ENCODE measurements at regions not wholly inside any gene's neighbourhood (a gene's known extent, or its start where the extent isn't known, plus 50 kb on each side); places are given as distances from the start of the nearest gene placed in this dataset.

DNA sequence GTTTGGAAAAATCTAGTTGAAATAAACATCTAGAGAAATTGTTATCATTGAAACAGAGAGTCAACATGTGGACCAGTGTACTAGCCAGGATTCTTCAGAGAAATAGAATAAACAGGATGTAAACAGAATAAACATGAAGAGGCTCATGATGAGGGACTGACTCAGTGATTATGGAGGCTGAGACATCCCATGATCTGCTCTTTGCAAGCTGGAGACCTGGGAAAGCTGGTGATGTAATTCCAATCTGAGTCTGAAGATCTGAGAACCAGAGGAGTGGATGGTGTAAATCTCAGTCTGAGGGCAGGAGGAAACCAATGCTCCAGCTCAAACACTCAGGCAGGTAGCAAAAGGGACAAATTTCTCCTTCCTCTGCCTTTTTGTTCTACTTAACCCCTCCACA, 62.9 kb upstream of the FAM180A start:
- Histone ChIP-seq H3K4me3 (no peak overlapping the region), H3K27ac (no peak overlapping the region), H3K27me3 (no peaks in the 10 kb centered on the region), H3K36me3 (no peaks in the 10 kb centered on the region), H3K9me3 (no peaks in the 10 kb centered on the region), H3K4me1 (peaks cover 0 to 15% (median 6%) of the 10 kb centered on the region in 4 donors)
- intact Hi-C loops (cut with DNase I; ENCODE audit: low total_unique reads), result no loop called here
- DNase-seq, result no peak
- TF ChIP-seq, protein P1, sequence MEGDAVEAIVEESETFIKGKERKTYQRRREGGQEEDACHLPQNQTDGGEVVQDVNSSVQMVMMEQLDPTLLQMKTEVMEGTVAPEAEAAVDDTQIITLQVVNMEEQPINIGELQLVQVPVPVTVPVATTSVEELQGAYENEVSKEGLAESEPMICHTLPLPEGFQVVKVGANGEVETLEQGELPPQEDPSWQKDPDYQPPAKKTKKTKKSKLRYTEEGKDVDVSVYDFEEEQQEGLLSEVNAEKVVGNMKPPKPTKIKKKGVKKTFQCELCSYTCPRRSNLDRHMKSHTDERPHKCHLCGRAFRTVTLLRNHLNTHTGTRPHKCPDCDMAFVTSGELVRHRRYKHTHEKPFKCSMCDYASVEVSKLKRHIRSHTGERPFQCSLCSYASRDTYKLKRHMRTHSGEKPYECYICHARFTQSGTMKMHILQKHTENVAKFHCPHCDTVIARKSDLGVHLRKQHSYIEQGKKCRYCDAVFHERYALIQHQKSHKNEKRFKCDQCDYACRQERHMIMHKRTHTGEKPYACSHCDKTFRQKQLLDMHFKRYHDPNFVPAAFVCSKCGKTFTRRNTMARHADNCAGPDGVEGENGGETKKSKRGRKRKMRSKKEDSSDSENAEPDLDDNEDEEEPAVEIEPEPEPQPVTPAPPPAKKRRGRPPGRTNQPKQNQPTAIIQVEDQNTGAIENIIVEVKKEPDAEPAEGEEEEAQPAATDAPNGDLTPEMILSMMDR (IDR thresholded peaks at IDR 0.05), result no peak

DNA sequence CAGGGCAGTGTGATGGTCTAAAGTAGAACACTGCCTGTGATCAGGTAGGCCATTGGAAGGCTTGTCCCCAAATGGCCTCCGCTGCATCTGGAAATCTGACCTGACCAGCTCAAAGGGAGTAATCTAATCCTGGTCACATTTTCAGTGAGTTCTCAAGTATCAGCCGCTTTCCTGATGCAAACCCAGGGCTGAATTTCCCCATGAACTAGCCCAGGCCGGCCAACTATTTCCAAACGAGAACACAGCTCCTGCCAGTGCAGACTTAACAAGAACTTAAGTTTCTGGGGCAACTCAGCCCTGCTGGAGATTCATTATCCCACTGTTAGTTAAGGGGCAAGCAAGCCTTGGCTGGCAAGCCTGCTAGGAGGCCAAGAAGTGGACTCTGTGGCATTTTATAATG, 59.6 kb upstream of the FAM180A start:
- TF ChIP-seq, protein P1 (IDR thresholded peaks at IDR 0.05), result no peak
- DNase-seq, result peak in 1 of 2 donors; percentile 53
- peak overlapping the region in 1 of 2 donors; percentile 36 for H3K27ac ChIP-seq

DNA sequence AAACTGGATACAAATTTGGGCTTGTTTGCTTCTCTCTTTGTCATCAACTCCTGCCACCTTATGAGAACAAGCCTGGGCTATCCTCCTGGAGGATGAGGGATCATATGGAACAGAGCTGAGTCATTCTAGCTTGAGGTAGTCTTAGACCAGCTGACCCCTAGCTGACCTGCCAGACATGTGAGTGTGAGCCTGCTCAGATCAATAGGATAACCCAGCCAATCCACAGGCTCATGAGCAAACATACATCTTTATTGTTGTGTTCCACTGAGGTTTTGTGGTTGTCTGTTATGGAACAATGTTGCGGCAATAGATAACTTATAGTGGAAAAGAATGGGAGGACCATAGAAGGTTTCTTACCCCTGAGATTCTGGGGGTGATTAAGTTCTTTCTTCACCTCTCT, 54.5 kb upstream of the FAM180A start:
- intact Hi-C loops (cut with DNase I; ENCODE audit: low total_unique reads), result loop anchor here (5.0 kb wide), 1 partner anchor 204 kb away; no protein-coding TSS in a partner anchor
- no peak for DNase-seq
- Histone ChIP-seq H3K27me3 (no peaks in the 10 kb centered on the region), H3K4me1 (peaks cover 0 to 15% (median 0%) of the 10 kb centered on the region in 4 donors), H3K9me3 (no peaks in the 10 kb centered on the region), H3K27ac (no peak overlapping the region), H3K36me3 (no peaks in the 10 kb centered on the region), H3K4me3 (no peak overlapping the region)
- TF ChIP-seq, protein P1 (IDR thresholded peaks at IDR 0.05), result no peak

More for the DNA sequence above, 59.6 kb upstream of the FAM180A start:
- intact Hi-C loops (cut with DNase I; ENCODE audit: low total_unique reads), result no loop called here
- no peaks in the 10 kb centered on the region for H3K27me3 ChIP-seq
- no peaks in the 10 kb centered on the region for H3K9me3 ChIP-seq
- H3K36me3 ChIP-seq, result no peaks in the 10 kb centered on the region
- H3K4me1 ChIP-seq, result peaks cover 0 to 15% (median 6%) of the 10 kb centered on the region in 4 donors
- H3K4me3 ChIP-seq, result no peak overlapping the region

DNA sequence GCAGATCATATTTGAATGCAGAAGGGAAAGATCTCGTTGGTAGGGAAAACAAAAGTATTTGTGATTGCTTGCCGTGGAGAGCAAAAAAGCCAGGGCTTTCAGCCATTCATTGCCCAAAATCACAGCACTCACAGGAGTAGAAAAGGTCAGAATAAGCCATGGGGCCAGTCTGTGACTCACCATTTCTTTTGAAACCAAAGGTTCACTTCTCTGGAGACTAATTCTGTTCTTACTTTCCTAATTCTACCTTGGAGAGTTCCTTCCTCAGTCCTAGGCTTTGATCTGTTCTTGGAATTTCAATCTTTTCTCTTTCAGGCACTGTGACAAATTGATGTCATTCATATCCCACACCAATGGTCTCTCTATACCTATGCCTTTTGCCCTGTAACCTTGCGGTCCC, 54.1 kb upstream of the FAM180A start:
- H3K36me3 ChIP-seq, result no peaks in the 10 kb centered on the region
- no peak overlapping the region for H3K4me3 ChIP-seq
- H3K4me1 ChIP-seq, result peaks cover 0 to 14% (median 0%) of the 10 kb centered on the region in 4 donors
- H3K9me3 ChIP-seq, result no peaks in the 10 kb centered on the region
- TF ChIP-seq, protein P1 (IDR thresholded peaks at IDR 0.05), result no peak
- intact Hi-C loops (cut with DNase I; ENCODE audit: low total_unique reads), result loop anchor here (5.0 kb wide), 1 partner anchor 205 kb away; no protein-coding TSS in a partner anchor
- no peaks in the 10 kb centered on the region for H3K27me3 ChIP-seq
- DNase-seq, result no peak
- H3K27ac ChIP-seq, result no peak overlapping the region

DNA sequence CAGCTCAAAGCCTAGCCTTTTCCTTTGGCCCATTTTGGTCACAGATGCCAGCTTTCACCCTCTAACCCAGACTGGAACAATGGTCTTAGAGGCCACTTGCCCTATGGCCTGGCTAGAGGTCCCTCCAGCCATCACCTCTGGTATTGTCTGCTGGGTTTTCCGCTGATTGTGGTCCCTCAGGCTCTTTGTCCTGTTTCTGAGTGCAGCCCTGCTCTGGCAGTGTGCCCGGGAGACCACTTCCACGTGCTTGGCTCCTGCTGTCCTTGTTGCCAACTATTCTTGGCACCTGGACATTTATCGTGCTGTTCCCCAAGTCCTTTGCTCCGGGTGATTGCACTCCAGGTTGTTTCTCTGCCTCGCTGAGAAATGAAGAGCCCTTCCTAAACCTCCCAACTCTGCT, 53.3 kb upstream of the FAM180A start:
- H3K4me1 ChIP-seq, result peaks cover 0 to 17% (median 2%) of the 10 kb centered on the region in 4 donors
- no peaks in the 10 kb centered on the region for H3K9me3 ChIP-seq
- intact Hi-C loops (cut with DNase I; ENCODE audit: low total_unique reads), result loop anchor here (5.0 kb wide), 1 partner anchor 205 kb away; no protein-coding TSS in a partner anchor
- DNase-seq, result no peak
- H3K4me3 ChIP-seq, result no peak overlapping the region
- H3K27me3 ChIP-seq, result no peaks in the 10 kb centered on the region
- H3K36me3 ChIP-seq, result no peaks in the 10 kb centered on the region
- TF ChIP-seq, protein P1 (IDR thresholded peaks at IDR 0.05), result no peak
- no peak overlapping the region for H3K27ac ChIP-seq

All from tibial artery (tissue), 4 donors.